WERI-Rb-1 (cell line): ENCODE measurements at regions not wholly inside any gene's neighbourhood (a gene's known extent, or its start where the extent isn't known, plus 50 kb on each side); places are given as distances from the start of the nearest gene placed in this dataset.
"Not testable (repeated sequence)": the region's sequence is repeated elsewhere in the genome, so short reads cannot be mapped to it uniquely, and the experiment has no call there.

ENCODE experiments used
- DNase-seq: peaks from one replicate; pipeline ENCODE4 v3.0.0-alpha.2; 2020
- H3K27ac ChIP-seq: fragments of 250-450 bp; sonication (Bioruptor Pico); 2 replicates; pipeline ENCODE4 v1.5.1; 2020; ENCODE audit warnings: mild to moderate bottlenecking, moderate library complexity
- H3K27me3 ChIP-seq: fragments of 250-450 bp; sonication (Bioruptor Pico); 2 replicates; pipeline ENCODE4 v1.5.1; 2021; ENCODE audit warnings: mild to moderate bottlenecking, low read depth, moderate library complexity; ENCODE audit not compliant: insufficient read depth, severe bottlenecking
- H3K36me3 ChIP-seq: fragments of 250-450 bp; sonication (Bioruptor Pico); 2 replicates; pipeline ENCODE4 v1.5.1; 2020; ENCODE audit warnings: mild to moderate bottlenecking, moderate library complexity
- H3K4me3 ChIP-seq: 2 replicates; pipeline ENCODE4 v1.5.1; 2011; ENCODE audit warnings: low read depth, mild to moderate bottlenecking, control low read depth, low read length
- H3K9me3 ChIP-seq: fragments of 250-450 bp; sonication (Bioruptor Pico); 2 replicates; pipeline ENCODE4 v1.5.1; 2021; ENCODE audit warnings: mild to moderate bottlenecking, moderate library complexity; ENCODE audit not compliant: severe bottlenecking
- TF ChIP-seq, protein P1 (sequence below): IDR thresholded peaks from 2 replicates; pipeline ENCODE4 v1.5.1; 2011; ENCODE audit warnings: low read depth, mild to moderate bottlenecking, control low read depth, inconsistent platforms, low read length

- H3K27me3 ChIP-seq = peaks cover 26% of the 10 kb centered on the region
- H3K4me3 ChIP-seq = no peak overlapping the region
- DNase-seq = no peak
- H3K27ac ChIP-seq = no peak overlapping the region
- TF ChIP-seq, protein P1, sequence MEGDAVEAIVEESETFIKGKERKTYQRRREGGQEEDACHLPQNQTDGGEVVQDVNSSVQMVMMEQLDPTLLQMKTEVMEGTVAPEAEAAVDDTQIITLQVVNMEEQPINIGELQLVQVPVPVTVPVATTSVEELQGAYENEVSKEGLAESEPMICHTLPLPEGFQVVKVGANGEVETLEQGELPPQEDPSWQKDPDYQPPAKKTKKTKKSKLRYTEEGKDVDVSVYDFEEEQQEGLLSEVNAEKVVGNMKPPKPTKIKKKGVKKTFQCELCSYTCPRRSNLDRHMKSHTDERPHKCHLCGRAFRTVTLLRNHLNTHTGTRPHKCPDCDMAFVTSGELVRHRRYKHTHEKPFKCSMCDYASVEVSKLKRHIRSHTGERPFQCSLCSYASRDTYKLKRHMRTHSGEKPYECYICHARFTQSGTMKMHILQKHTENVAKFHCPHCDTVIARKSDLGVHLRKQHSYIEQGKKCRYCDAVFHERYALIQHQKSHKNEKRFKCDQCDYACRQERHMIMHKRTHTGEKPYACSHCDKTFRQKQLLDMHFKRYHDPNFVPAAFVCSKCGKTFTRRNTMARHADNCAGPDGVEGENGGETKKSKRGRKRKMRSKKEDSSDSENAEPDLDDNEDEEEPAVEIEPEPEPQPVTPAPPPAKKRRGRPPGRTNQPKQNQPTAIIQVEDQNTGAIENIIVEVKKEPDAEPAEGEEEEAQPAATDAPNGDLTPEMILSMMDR = no peak
- H3K9me3 ChIP-seq = no peaks in the 10 kb centered on the region
- H3K36me3 ChIP-seq = no peaks in the 10 kb centered on the region
Observed at GRCh38 chr20:52429029-52429428, 237.4 kb upstream of the ZFP64 start.

- Histone ChIP-seq H3K36me3 (no peaks in the 10 kb centered on the region), H3K27ac (no peak overlapping the region), H3K9me3 (no peaks in the 10 kb centered on the region), H3K4me3 (no peak overlapping the region), H3K27me3 (peaks cover 15% of the 10 kb centered on the region)
- DNase-seq = no peak
- TF ChIP-seq, protein P1 = no peak
Observed at GRCh38 chr20:52427960-52428359, 236.4 kb upstream of the ZFP64 start.

GRCh38 chr20:52426856-52427255, 235.3 kb upstream of the ZFP64 start:
- no peak overlapping the region for H3K27ac ChIP-seq
- H3K4me3 ChIP-seq = no peak overlapping the region
- TF ChIP-seq, protein P1 = no peak
- H3K27me3 ChIP-seq = peaks cover 11% of the 10 kb centered on the region
- H3K9me3 ChIP-seq = peaks cover 2% of the 10 kb centered on the region
- DNase-seq = no peak
- no peaks in the 10 kb centered on the region for H3K36me3 ChIP-seq

- Histone ChIP-seq H3K9me3 (peaks cover 2% of the 10 kb centered on the region), H3K27ac (no peak overlapping the region), H3K27me3 (peaks cover 14% of the 10 kb centered on the region), H3K4me3 (no peak overlapping the region), H3K36me3 (no peaks in the 10 kb centered on the region)
- no peak for DNase-seq
- TF ChIP-seq, protein P1 = no peak
Observed at GRCh38 chr20:52425701-52426100, 234.1 kb upstream of the ZFP64 start.

DNA sequence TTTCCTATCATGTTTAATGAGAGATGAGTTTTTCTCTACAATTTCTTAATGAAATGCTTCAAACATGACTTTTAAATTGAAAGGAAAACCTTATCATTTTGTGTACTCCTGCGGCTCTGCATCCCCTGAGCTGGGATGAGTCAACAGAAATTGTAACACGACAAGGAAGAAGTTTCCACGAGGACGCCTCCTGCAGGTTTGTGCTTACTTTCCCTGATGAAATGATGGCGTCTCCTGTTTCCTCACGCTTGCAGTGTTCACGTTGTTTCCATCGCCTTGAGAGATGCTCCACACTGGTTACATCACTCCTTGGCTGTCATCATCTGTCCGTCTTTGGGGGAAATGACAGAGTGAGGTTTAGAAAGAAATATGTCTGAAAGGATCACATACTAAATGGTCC, 233.7 kb upstream of the ZFP64 start:
- DNase-seq = no peak
- Histone ChIP-seq H3K4me3 (no peak overlapping the region), H3K27ac (no peak overlapping the region), H3K9me3 (peaks cover 2% of the 10 kb centered on the region), H3K27me3 (peaks cover 12% of the 10 kb centered on the region), H3K36me3 (no peaks in the 10 kb centered on the region)
- TF ChIP-seq, protein P1 = no peak

GRCh38 chr20:52424357-52424942, 232.9 kb upstream of the ZFP64 start:
- H3K4me3 ChIP-seq, H3K36me3 ChIP-seq, H3K9me3 ChIP-seq, DNase-seq, H3K27ac ChIP-seq: not testable (repeated sequence)
- peaks cover 12% of the 10 kb centered on the region for H3K27me3 ChIP-seq

GRCh38 chr20:52423536-52424140, 232.1 kb upstream of the ZFP64 start:
- H3K27me3 ChIP-seq = peaks cover 12% of the 10 kb centered on the region
- not testable (repeated sequence) for H3K27ac ChIP-seq, H3K36me3 ChIP-seq, DNase-seq, H3K4me3 ChIP-seq, H3K9me3 ChIP-seq
